Posterior vena cava (tissue), 2 donors: ENCODE measurements at regions not wholly inside any gene's neighbourhood (a gene's known extent, or its start where the extent isn't known, plus 50 kb on each side); places are given as distances from the start of the nearest gene placed in this dataset.
A peak's percentile ranks its signal among the peaks of the same experiment; 100 is the strongest.
"Not testable (repeated sequence)": the region's sequence is repeated elsewhere in the genome, so short reads cannot be mapped to it uniquely, and the experiment has no call there.

Experiments used
- DNase-seq: peaks from one replicate; pipeline ENCODE4 v3.0.0-alpha.2; 2020; ENCODE audit warnings: low spot score
- intact Hi-C, 2 donors: fragments of 100-400 bp; cut with DNase I; formaldehyde crosslinking; loops; one replicate each; pipeline versions ENCODE4 v1.14.1 to v1.14.2; 2022 to 2023
- donor health status: DM: yes; HTN: yes; CAD: no.
- donor health status: DM: yes; HTN: yes; CAD: no.

- intact Hi-C loops: loop anchor here in 1 of 2 donors (5.0 kb wide), 1 partner anchor 1302 kb away; no protein-coding TSS in a partner anchor
- DNase-seq: no peak
Observed at GRCh38 chr9:2525147-2525546, 96.4 kb upstream of the VLDLR start.

DNA sequence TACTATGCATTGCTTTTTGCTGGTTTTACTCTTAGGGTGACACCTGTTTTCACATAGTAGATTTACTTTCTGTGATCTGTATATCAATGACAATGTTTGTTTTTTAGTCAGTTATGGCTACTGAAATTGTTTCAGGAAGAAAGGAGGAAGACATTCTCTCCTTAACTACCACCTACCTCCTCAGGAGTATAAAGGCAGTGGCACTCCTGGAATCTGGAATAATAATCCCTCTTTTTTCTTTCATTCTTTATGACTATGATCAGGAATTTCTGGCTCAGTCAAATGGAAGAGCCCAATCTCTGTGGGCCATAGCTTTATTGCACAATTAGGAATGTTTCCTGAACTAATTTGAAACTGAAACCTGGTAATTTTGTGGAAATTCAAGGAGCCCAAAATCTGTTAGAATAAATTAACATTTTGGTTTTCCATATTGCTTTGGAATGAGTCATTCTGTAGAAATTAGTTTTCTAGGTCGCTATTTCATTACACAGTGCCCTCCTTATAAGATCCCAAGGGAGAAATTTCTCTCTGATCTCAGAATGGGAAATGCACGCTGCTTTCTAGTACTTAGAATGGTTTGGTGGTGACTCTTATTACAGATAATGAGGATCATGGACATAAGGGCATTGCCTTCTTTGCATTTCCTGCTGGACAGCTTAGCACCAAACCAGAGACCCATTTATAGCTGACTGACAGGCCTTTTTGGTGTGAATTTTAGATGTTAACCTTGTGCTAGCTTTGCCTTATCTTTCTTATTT is 95.3 kb upstream of the VLDLR start:
- DNase-seq: no peak
- intact Hi-C loops: loop anchor here in 1 of 2 donors (5.0 kb wide), 1 partner anchor 1301 kb away; no protein-coding TSS in a partner anchor

DNA sequence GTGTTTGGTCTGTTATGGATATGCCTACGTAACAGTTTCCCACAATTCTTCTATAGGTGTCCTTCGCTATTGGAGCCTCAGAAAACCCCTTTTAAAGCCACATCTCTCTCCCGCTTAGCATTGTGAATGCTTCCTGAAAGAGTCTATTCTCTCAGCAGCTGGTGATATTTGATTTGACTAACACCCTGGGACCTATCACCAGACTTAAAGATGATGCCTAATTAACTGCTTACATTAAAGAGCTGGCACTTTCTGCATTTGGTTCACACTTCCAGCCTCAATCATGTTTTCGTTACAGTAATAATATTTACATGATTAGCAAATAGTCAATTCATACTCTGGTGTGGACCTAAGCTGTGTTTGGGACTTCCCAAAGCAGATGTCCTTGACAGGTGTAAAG is 90.1 kb upstream of the VLDLR start:
- intact Hi-C loops: no loop called here
- DNase-seq: no peak

DNA sequence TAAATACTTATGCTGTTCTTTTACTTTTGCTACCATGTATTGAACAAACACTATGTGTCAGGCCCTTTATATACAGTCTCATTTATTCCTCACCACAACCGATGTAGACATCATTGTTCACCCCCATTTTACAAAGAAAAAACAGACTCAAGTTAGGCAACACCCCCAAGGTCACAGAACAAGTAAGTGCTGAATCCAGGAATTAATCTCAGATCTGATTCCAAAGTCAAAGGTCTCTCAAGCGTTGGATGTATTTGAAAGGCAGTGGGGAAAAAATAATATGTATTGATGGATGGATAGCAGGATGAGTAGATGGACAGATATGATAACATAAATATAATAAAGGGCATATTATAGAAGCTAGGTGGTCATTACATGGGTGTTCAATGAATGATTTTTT is 85.1 kb upstream of the VLDLR start:
- intact Hi-C loops: no loop called here
- DNase-seq: no peak

- intact Hi-C loops: no loop called here
- no peak for DNase-seq
Observed at GRCh38 chr9:2545881-2546490, 75.6 kb upstream of the VLDLR start.

- DNase-seq: peak; percentile 79
- intact Hi-C loops: not testable (repeated sequence)
Observed at GRCh38 chr9:2555899-2556600, 65.5 kb upstream of the VLDLR start.

- no peak for DNase-seq
- intact Hi-C loops: no loop called here
Observed at GRCh38 chr9:2557693-2558092, 63.9 kb upstream of the VLDLR start.

DNA sequence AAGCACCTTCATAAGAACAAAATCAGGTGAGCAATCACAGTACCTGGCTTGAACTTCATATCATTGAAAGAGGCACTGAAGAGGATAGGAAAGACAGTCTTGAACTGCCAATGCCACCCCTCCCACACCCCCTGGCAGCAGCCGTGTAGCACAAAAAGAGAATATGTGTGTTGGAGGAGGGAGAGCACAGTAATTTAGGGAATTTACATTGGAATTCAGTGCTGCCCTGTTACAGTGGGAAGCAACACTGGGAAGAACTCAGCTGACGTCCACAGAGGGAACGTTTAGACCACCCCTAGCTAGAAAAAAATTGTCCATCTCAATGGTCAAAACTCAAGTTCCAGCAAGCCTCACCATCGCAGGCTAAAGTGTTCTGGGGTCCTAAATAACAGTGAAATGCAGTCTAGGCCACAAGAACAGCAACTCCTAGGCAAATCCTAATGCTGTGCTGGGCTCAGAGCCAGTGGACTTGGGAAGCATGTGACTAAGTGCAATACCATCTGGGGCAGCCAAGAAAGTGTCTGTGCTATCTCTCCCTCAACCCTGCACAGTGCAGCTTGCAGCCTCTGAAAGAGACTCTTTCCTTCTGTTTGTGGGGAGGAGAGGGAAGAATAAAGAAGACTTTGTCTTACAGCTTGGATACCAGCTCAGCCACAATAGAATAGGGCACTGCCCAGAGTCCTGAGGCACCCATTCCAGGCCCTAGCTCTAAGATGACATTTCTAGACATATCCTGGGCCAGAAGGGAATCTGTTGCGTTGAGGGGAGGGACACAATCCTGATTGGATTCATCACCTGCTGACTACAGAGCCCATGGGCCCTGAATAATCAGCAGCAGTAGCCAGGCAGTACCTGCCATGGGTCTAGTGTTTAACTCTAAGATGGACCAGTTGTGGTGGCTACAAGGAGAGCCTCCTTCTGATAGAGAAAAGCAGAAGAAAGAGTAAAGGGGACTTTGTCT is 62.1 kb upstream of the VLDLR start:
- peak; percentile 88 for DNase-seq
- intact Hi-C loops: no loop called here

GRCh38 chr9:2560180-2560579 is 61.4 kb upstream of the VLDLR start:
- intact Hi-C loops: no loop called here
- DNase-seq: no peak

GRCh38 chr9:2565676-2566340 is 55.8 kb upstream of the VLDLR start:
- DNase-seq: no peak
- intact Hi-C loops: no loop called here

DNA sequence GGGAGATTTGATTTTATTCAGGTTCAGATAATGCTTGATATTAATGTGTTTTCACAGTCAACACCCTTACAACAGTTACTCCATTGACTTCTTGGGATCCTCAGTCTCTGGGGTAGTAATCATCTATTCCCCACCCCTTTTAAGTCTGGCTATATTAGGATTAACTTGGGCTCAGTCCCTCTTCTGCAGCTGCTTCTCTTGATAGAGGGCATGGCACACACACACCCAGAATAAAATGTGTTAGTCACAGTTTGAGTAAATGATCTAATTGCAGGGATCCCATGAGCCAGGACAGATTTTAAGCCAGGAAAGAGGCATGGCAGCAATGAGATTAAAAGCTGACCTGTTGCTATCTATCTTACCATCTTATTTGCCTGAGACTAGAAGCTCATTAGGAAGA is 53.7 kb upstream of the VLDLR start:
- intact Hi-C loops: no loop called here

DNA sequence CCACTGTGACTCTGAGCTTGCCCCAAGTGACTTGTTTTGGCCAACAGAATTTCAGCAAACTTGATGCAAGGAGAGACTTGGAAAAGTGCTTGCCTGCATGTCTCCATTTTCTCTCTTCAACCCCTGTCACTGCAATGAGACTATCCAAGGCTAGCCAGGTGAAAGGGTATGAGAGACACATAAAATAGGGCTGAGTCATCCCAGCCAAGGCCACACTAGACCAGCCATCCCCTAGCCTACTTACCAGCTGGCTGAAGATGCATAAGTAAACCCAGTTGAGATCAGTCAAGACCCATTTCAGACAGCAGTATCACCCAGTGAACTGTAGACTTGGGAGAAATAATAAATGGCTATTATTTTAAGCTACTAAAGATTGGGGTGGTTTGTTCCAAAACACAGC is 52.9 kb upstream of the VLDLR start:
- intact Hi-C loops: no loop called here
- no peak for DNase-seq

More for the DNA sequence above, 53.7 kb upstream of the VLDLR start:
- DNase-seq: no peak

- intact Hi-C loops: no loop called here
- peak; percentile 90 for DNase-seq
Observed at GRCh38 chr9:2570615-2571479, 50.7 kb upstream of the VLDLR start.
